Heart left ventricle (tissue), 13 donors: ENCODE measurements at regions not wholly inside any gene's neighbourhood (a gene's known extent, or its start where the extent isn't known, plus 50 kb on each side); places are given as distances from the start of the nearest gene placed in this dataset.
"Not testable (repeated sequence)": the region's sequence is repeated elsewhere in the genome, so short reads cannot be mapped to it uniquely, and the experiment has no call there.

Source experiments
- CTCF ChIP-seq, 12 donors: fragments of 200-600 bp; sonication (generic) in 4 of 12; IDR thresholded peaks; one replicate each; pipeline versions ENCODE4 v1.5.0 to v1.8.0; 2018 to 2022; ENCODE audit warnings: antibody characterized with exemption in 12 of 12, mild to moderate bottlenecking in 5 of 12
- POLR2A ChIP-seq, 2 donors: fragments of 450-650 bp; IDR thresholded peaks; one replicate each; pipeline ENCODE4 v1.6.1; 2017; ENCODE audit warnings: antibody characterized with exemption in 2 of 2, mild to moderate bottlenecking in 2 of 2, moderate library complexity in 2 of 2
- donor health status: ischemic (EF 13 %, LVEDD 7.1; RV severe dilation, severe dysfunction).
- donor health status: DM: no; HTN: yes; CAD: no.
- donor health status: DM: no; HTN: no; CAD: no.
- donor health status: ischemic (EF 25% LVEDD 6.9; RV normal size, moderate dysfunction).
- donor health status: ischemic (EF 25% LVEDD 5.7; RV mildly dilated, moderate dysfunction).
- donor health status: ischemic (EF 35%, LVEDD 5.7; RV mildly dilated, moderate dysfunction).
- donor health status: nonischemic (EF 11% LVEDD 7.7; RV severe dilation, severe dysfunction).
- donor health status: DM: yes; HTN: yes; CAD: no.
- donor health status: PGD.
- donor health status: ischemic (EF 29% LVEDD 5.4; RV normal size, mild dysfunction).
- donor health status: nonischemic (EF 23%, LVEDD 6.1; RV moderate dilation, normal function).

- TF ChIP-seq POLR2A, CTCF (IDR thresholded peaks at IDR 0.05): not testable (repeated sequence)
These were observed 350.9 kb upstream of the SPRY2 start for GRCh38 chr13:80691814-80692213.
